Cardiac muscle cell (in vitro differentiated cells and primary cell): ENCODE measurements at regions not wholly inside any gene's neighbourhood (a gene's known extent, or its start where the extent isn't known, plus 50 kb on each side); places are given as distances from the start of the nearest gene placed in this dataset.
"Not testable (repeated sequence)": the region's sequence is repeated elsewhere in the genome, so short reads cannot be mapped to it uniquely, and the experiment has no call there.

Source experiments
- DNase-seq, 2 donors: peaks; one replicate each; pipeline versions ENCODE4 v3.0.0 to v3.0.0-alpha.2; 2010 to 2017; ENCODE audit warnings: low read depth in 1 of 2, low spot score in 1 of 2
- H3K27ac ChIP-seq: fragments of 200-600 bp; sonication (generic); 2 replicates; pipeline ENCODE4 v1.5.1; 2016
- H3K27me3 ChIP-seq: fragments of 200-600 bp; sonication (generic); 2 replicates; pipeline ENCODE4 v1.6.0; 2016; ENCODE audit warnings: control low read depth
- H3K36me3 ChIP-seq: fragments of 200-600 bp; sonication (generic); 2 replicates; pipeline ENCODE4 v1.5.1; 2016; ENCODE audit warnings: control low read depth
- H3K4me1 ChIP-seq: fragments of 200-600 bp; sonication (generic); 2 replicates; pipeline ENCODE4 v1.8.1; 2017; ENCODE audit warnings: low read depth, mild to moderate bottlenecking, mixed run types
- H3K4me3 ChIP-seq: fragments of 200-600 bp; sonication (generic); 2 replicates; pipeline ENCODE4 v1.5.1; 2016; ENCODE audit warnings: mild to moderate bottlenecking
- H3K9me3 ChIP-seq: fragments of 200-600 bp; sonication (generic); 2 replicates; pipeline ENCODE4 v1.5.1; 2017; ENCODE audit warnings: low read depth, mild to moderate bottlenecking, control low read depth
- TF ChIP-seq, protein P1 (sequence below): IDR thresholded peaks from 2 replicates; pipeline ENCODE4 v1.5.1; 2012; ENCODE audit warnings: low read depth, mild to moderate bottlenecking, low read length

- Histone ChIP-seq H3K36me3 (no peaks in the 10 kb centered on the region), H3K4me1 (no peaks in the 10 kb centered on the region), H3K9me3 (no peaks in the 10 kb centered on the region), H3K4me3 (no peak overlapping the region), H3K27ac (no peak overlapping the region), H3K27me3 (no peaks in the 10 kb centered on the region)
- no peak for DNase-seq
- TF ChIP-seq, protein P1, sequence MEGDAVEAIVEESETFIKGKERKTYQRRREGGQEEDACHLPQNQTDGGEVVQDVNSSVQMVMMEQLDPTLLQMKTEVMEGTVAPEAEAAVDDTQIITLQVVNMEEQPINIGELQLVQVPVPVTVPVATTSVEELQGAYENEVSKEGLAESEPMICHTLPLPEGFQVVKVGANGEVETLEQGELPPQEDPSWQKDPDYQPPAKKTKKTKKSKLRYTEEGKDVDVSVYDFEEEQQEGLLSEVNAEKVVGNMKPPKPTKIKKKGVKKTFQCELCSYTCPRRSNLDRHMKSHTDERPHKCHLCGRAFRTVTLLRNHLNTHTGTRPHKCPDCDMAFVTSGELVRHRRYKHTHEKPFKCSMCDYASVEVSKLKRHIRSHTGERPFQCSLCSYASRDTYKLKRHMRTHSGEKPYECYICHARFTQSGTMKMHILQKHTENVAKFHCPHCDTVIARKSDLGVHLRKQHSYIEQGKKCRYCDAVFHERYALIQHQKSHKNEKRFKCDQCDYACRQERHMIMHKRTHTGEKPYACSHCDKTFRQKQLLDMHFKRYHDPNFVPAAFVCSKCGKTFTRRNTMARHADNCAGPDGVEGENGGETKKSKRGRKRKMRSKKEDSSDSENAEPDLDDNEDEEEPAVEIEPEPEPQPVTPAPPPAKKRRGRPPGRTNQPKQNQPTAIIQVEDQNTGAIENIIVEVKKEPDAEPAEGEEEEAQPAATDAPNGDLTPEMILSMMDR: no peak
These were observed 323.1 kb downstream of the TMX3 start for GRCh38 chr18:68391801-68392200.

GRCh38 chr18:68387246-68387645, 327.7 kb downstream of the TMX3 start:
- DNase-seq: no peak
- Histone ChIP-seq H3K9me3 (no peaks in the 10 kb centered on the region), H3K4me1 (no peaks in the 10 kb centered on the region), H3K4me3 (no peak overlapping the region), H3K27ac (no peak overlapping the region), H3K27me3 (no peaks in the 10 kb centered on the region), H3K36me3 (no peaks in the 10 kb centered on the region)
- TF ChIP-seq, protein P1: no peak

DNA sequence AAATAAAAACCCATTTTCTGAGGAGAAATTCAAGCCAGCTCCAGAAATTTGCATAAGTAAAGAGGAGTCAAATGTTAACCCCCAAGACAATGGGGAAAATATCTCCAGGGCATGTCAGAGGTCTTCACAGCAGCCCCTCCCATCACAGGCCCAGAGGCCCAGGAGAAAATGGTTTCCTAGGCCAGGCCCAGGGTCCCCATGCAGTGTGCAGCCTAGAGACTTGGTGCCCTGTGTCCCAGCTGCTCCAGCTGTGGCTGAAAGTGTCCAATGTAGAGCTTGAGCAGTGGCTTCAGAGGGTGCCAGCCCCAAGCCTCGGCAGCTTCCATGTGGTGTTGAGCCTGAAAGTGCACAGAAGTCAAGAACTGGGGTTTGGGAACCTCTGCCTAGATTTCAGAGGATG, 330.9 kb downstream of the TMX3 start:
- H3K27me3 ChIP-seq, H3K4me3 ChIP-seq, H3K4me1 ChIP-seq, DNase-seq, H3K36me3 ChIP-seq, H3K9me3 ChIP-seq, H3K27ac ChIP-seq: not testable (repeated sequence)

- TF ChIP-seq, protein P1: no peak
- Histone ChIP-seq H3K4me1 (no peaks in the 10 kb centered on the region), H3K36me3 (no peaks in the 10 kb centered on the region), H3K9me3 (no peaks in the 10 kb centered on the region), H3K4me3 (no peak overlapping the region), H3K27ac (no peak overlapping the region), H3K27me3 (no peaks in the 10 kb centered on the region)
- no peak for DNase-seq
These were observed 338.0 kb downstream of the TMX3 start for GRCh38 chr18:68376926-68377325.

DNA sequence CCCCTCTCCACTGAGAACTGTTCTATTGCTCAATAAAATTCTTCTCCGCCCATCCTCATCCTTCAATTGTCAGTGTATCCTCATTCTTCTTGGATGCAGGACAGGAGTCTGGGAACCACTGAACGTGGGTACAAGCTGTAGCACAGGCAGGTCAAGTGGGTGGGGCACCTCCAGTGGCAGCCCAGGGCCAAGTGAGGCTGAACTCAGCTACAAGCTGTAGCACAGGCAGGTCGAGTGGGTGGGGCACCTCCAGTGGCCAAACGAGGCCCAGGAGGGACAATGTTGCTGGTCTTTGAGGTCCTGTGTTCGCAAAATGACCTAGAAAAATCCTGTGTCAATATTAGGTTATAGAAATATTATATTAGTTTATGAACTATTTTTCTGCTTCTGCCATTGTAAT, 352.0 kb downstream of the TMX3 start:
- Histone ChIP-seq H3K4me1 (no peaks in the 10 kb centered on the region), H3K36me3 (no peaks in the 10 kb centered on the region), H3K9me3 (no peaks in the 10 kb centered on the region), H3K4me3 (no peak overlapping the region), H3K27me3 (no peaks in the 10 kb centered on the region), H3K27ac (no peak overlapping the region)
- TF ChIP-seq, protein P1: no peak
- DNase-seq: no peak

DNA sequence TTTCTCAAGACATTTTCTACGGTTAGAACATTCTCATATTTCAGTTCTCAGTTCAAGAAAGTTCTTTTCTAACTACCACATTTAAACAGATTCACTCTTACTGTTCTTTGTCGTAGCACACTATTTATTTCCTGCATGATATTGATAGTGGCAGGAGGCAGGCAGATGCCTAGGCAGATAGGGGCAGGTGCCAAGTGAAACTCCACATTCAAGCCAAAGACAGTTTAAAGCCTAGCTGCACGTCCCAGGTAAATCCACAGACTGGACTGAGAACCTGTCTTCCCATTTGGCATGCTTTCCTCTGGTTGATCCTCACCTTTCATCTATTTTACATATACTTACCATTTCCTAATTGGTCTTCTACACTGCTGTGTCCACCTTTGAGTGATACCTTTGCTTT, 359.3 kb downstream of the TMX3 start:
- H3K4me1 ChIP-seq: no peaks in the 10 kb centered on the region
- no peaks in the 10 kb centered on the region for H3K9me3 ChIP-seq
- H3K4me3 ChIP-seq: no peak overlapping the region
- no peaks in the 10 kb centered on the region for H3K27me3 ChIP-seq
- H3K36me3 ChIP-seq: no peaks in the 10 kb centered on the region
- TF ChIP-seq, protein P1: no peak
- DNase-seq: no peak
- no peak overlapping the region for H3K27ac ChIP-seq
